ENCODE measurements at regions not wholly inside any gene's neighbourhood (a gene's known extent, or its start where the extent isn't known, plus 50 kb on each side); places are given as distances from the start of the nearest gene placed in this dataset.

DNA sequence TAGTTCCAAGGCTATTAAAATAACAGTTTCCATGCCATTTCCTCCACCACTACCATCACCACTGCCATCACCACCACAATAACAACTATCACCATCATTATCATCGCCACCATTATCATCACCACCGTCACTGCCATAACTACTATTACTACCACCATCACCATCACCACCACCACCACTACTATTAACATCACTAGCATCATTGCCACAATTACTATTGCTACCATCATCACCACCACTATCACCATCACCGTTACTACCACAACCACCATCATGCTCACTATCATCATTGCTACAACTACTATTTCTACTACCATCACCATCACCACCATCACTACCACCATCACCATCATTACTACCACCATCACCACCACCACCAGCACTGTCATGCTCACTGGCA, 185.9 kb upstream of the MAF start:
- no peaks in the 10 kb centered on the region for H3K79me2 ChIP-seq (ENCODE audit: low read length)
- H3K9me2 ChIP-seq (replicated peaks; ENCODE audit: low read length): no peaks in the 10 kb centered on the region
- CTCF ChIA-PET: no interaction called here
- H4K20me1 ChIP-seq (ENCODE audit: low read length): no peaks in the 10 kb centered on the region
- H3K4me1 ChIP-seq (ENCODE audit: insufficient read depth, low read length): no peaks in the 10 kb centered on the region
- POLR2A ChIA-PET (ENCODE audit: unreplicated experiment): no interaction called here
- no peak overlapping the region for H2AFZ ChIP-seq (ENCODE audit: low read length)
- H3F3A ChIP-seq (ENCODE audit: low read length, unreplicated experiment): no peaks in the 10 kb centered on the region
- no peak for DNase-seq
- no peak overlapping the region for H3K27ac ChIP-seq (ENCODE audit: low read length)
- no TSS peak for BruUV-seq (replicated peaks)
- H3K36me3 ChIP-seq (ENCODE audit: low read depth, low read length): no peaks in the 10 kb centered on the region
- no peak for ATAC-seq
- intact Hi-C loops (cut with micrococcal nuclease): no loop called here
- no peak overlapping the region for H3K9ac ChIP-seq (ENCODE audit: low read length)
- no peak overlapping the region for H3K4me3 ChIP-seq (ENCODE audit: low read length)
- H3K9me3 ChIP-seq (ENCODE audit: low read length): no peaks in the 10 kb centered on the region
- TF ChIP-seq EZH2 (IDR thresholded peaks at IDR 0.05; ENCODE audit: low read length, unreplicated experiment): no peak
- TF ChIP-seq EZH2phosphoT487 (IDR thresholded peaks at IDR 0.05; ENCODE audit: borderline replicate concordance, low read length): no peak
- TF ChIP-seq CTCF (conservative IDR thresholded peaks at IDR 0.05; ENCODE audit: low read depth, low read length): no peak
- H3K27me3 ChIP-seq (ENCODE audit: low read length): no peaks in the 10 kb centered on the region
- H3K4me2 ChIP-seq (ENCODE audit: low read length): no peak overlapping the region

- Histone ChIP-seq H3K36me3 (ENCODE audit: low read depth, low read length) (no peaks in the 10 kb centered on the region), H3K79me2 (ENCODE audit: low read length) (no peaks in the 10 kb centered on the region), H3K4me1 (ENCODE audit: insufficient read depth, low read length) (no peaks in the 10 kb centered on the region), H3K4me3 (ENCODE audit: low read length) (no peak overlapping the region), H3K9me3 (ENCODE audit: low read length) (no peaks in the 10 kb centered on the region), H3K27me3 (ENCODE audit: low read length) (no peaks in the 10 kb centered on the region), H3K9me2 (replicated peaks; ENCODE audit: low read length) (no peaks in the 10 kb centered on the region), H3F3A (ENCODE audit: low read length, unreplicated experiment) (no peaks in the 10 kb centered on the region), H4K20me1 (ENCODE audit: low read length) (no peaks in the 10 kb centered on the region), H3K4me2 (ENCODE audit: low read length) (no peak overlapping the region), H3K27ac (ENCODE audit: low read length) (no peak overlapping the region), H2AFZ (ENCODE audit: low read length) (no peak overlapping the region), H3K9ac (ENCODE audit: low read length) (no peak overlapping the region)
- no peak for TF ChIP-seq EZH2phosphoT487 (IDR thresholded peaks at IDR 0.05; ENCODE audit: borderline replicate concordance, low read length)
- no peak for TF ChIP-seq EZH2 (IDR thresholded peaks at IDR 0.05; ENCODE audit: low read length, unreplicated experiment)
- no peak for TF ChIP-seq CTCF (conservative IDR thresholded peaks at IDR 0.05; ENCODE audit: low read depth, low read length)
- intact Hi-C loops (cut with micrococcal nuclease): no loop called here
- ATAC-seq: no peak
- no TSS peak for BruUV-seq (replicated peaks)
- no peak for DNase-seq
- CTCF ChIA-PET: no interaction called here
- POLR2A ChIA-PET (ENCODE audit: unreplicated experiment): no interaction called here
Observed at GRCh38 chr16:79784007-79784406, 183.5 kb upstream of the MAF start.

GRCh38 chr16:79777679-79778078, 177.1 kb upstream of the MAF start:
- Histone ChIP-seq H3K4me1 (ENCODE audit: insufficient read depth, low read length) (no peaks in the 10 kb centered on the region), H3K9ac (ENCODE audit: low read length) (no peak overlapping the region), H3F3A (ENCODE audit: low read length, unreplicated experiment) (no peaks in the 10 kb centered on the region), H3K4me2 (ENCODE audit: low read length) (no peak overlapping the region), H3K9me2 (replicated peaks; ENCODE audit: low read length) (no peaks in the 10 kb centered on the region), H3K27me3 (ENCODE audit: low read length) (no peaks in the 10 kb centered on the region), H3K9me3 (ENCODE audit: low read length) (no peaks in the 10 kb centered on the region), H3K79me2 (ENCODE audit: low read length) (no peaks in the 10 kb centered on the region), H2AFZ (ENCODE audit: low read length) (no peak overlapping the region), H3K27ac (ENCODE audit: low read length) (no peak overlapping the region), H4K20me1 (ENCODE audit: low read length) (no peaks in the 10 kb centered on the region), H3K36me3 (ENCODE audit: low read depth, low read length) (no peaks in the 10 kb centered on the region), H3K4me3 (ENCODE audit: low read length) (no peak overlapping the region)
- CTCF ChIA-PET: no interaction called here
- intact Hi-C loops (cut with micrococcal nuclease): no loop called here
- DNase-seq (no peak), ATAC-seq (no peak)
- no peak for TF ChIP-seq CTCF (conservative IDR thresholded peaks at IDR 0.05; ENCODE audit: low read depth, low read length)
- no peak for TF ChIP-seq EZH2phosphoT487 (IDR thresholded peaks at IDR 0.05; ENCODE audit: borderline replicate concordance, low read length)
- no peak for TF ChIP-seq EZH2 (IDR thresholded peaks at IDR 0.05; ENCODE audit: low read length, unreplicated experiment)
- BruUV-seq (replicated peaks): no TSS peak
- POLR2A ChIA-PET (ENCODE audit: unreplicated experiment): no interaction called here

All from PC-3 (cell line).